ENCODE measurements at regions not wholly inside any gene's neighbourhood (a gene's known extent, or its start where the extent isn't known, plus 50 kb on each side); places are given as distances from the start of the nearest gene placed in this dataset.

DNA sequence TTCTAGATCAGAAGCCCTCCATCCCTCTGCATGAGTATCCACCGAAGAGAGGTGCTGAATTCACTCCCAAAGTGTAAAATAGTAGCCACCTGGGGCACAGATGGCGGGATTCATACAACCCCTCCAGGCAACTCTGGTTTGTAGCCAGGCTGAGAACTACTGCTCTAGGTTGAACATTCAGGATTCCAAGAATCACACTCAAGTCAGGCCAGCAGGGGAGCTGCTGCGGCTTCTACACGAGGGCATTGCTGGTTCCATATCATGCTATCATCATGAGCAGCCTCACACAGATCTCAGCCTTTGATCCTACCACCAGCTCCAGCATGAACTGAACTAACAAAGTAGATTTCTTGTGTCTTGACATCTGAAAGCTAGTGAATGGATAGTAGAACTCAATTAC, 367.9 kb downstream of the DIRAS2 start:
- no peak overlapping the region for H3K4me3 Mint-ChIP-seq
- CTCF ChIA-PET = no interaction called here
- DNase-seq (no peak), ATAC-seq (ENCODE audit: poor library complexity) (no peak)
- H3K9me3 Mint-ChIP-seq = no peaks in the 10 kb centered on the region
- Histone ChIP-seq H3K4me3 (ENCODE audit: low read length) (no peak overlapping the region), H3K4me1 (ENCODE audit: insufficient read depth, low read length) (no peaks in the 10 kb centered on the region), H3K27me3 (ENCODE audit: control insufficient read depth in 1 of 2, insufficient read depth in 2 of 2, low read length in 2 of 2) (peaks cover 4 to 18% of the 10 kb centered on the region in 2 experiments), H3K27ac (ENCODE audit: low read depth in 1 of 2, low read length in 2 of 2) (no peak overlapping the region), H3K9me3 (ENCODE audit: control insufficient read depth in 1 of 2, insufficient read depth in 1 of 2, low read length in 2 of 2) (peaks cover 0 to 3% of the 10 kb centered on the region in 2 experiments), H3K36me3 (ENCODE audit: insufficient read depth, low read length) (no peaks in the 10 kb centered on the region)
- H3K27me3 Mint-ChIP-seq = peaks cover 64% of the 10 kb centered on the region
- no peaks in the 10 kb centered on the region for H3K4me1 Mint-ChIP-seq (ENCODE audit: low read depth)
- no peaks in the 10 kb centered on the region for H3K36me3 Mint-ChIP-seq (ENCODE audit: low read depth)
- intact Hi-C loops (cut with DNase I, micrococcal nuclease) = no loop called here
- POLR2A ChIA-PET = no interaction called here
- TF ChIP-seq, protein P1, sequence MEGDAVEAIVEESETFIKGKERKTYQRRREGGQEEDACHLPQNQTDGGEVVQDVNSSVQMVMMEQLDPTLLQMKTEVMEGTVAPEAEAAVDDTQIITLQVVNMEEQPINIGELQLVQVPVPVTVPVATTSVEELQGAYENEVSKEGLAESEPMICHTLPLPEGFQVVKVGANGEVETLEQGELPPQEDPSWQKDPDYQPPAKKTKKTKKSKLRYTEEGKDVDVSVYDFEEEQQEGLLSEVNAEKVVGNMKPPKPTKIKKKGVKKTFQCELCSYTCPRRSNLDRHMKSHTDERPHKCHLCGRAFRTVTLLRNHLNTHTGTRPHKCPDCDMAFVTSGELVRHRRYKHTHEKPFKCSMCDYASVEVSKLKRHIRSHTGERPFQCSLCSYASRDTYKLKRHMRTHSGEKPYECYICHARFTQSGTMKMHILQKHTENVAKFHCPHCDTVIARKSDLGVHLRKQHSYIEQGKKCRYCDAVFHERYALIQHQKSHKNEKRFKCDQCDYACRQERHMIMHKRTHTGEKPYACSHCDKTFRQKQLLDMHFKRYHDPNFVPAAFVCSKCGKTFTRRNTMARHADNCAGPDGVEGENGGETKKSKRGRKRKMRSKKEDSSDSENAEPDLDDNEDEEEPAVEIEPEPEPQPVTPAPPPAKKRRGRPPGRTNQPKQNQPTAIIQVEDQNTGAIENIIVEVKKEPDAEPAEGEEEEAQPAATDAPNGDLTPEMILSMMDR (IDR thresholded peaks at IDR 0.05) = no peak
- no peak overlapping the region for H3K27ac Mint-ChIP-seq

DNA sequence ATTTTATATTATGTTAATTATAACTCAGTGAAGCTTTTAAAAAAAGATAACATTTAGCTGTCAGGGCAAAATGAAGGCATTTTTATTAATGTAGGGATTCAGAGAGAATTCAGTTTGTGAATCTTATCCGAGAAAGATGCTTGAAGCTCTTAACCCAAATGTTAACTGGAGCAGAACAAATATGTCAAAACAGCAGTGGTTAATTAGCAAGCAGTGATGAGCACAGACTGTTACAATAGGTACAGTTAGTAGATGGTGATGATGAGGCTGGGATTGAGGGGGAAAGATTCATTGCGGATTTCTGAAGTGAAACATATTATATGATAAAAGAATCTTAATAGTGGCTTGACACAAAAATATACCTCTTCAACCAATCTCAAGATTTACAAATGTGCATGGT, 356.7 kb downstream of the DIRAS2 start:
- H3K9me3 Mint-ChIP-seq = no peaks in the 10 kb centered on the region
- no peak overlapping the region for H3K27ac Mint-ChIP-seq
- H3K4me3 ChIP-seq (ENCODE audit: low read length) = no peak overlapping the region
- ChIA-PET CTCF (no interaction called here), POLR2A (no interaction called here)
- H3K4me1 Mint-ChIP-seq (ENCODE audit: low read depth) = no peaks in the 10 kb centered on the region
- H3K27ac ChIP-seq (ENCODE audit: low read depth in 1 of 2, low read length in 2 of 2) = no peak overlapping the region
- H3K4me1 ChIP-seq (ENCODE audit: insufficient read depth, low read length) = no peaks in the 10 kb centered on the region
- ATAC-seq (ENCODE audit: poor library complexity) (no peak), DNase-seq (no peak)
- H3K36me3 ChIP-seq (ENCODE audit: insufficient read depth, low read length) = no peaks in the 10 kb centered on the region
- H3K27me3 Mint-ChIP-seq = peaks cover 7% of the 10 kb centered on the region
- H3K27me3 ChIP-seq (ENCODE audit: control insufficient read depth in 1 of 2, insufficient read depth in 2 of 2, low read length in 2 of 2) = no peaks in the 10 kb centered on the region
- H3K9me3 ChIP-seq (ENCODE audit: control insufficient read depth in 1 of 2, insufficient read depth in 1 of 2, low read length in 2 of 2) = no peaks in the 10 kb centered on the region
- no peak overlapping the region for H3K4me3 Mint-ChIP-seq
- H3K36me3 Mint-ChIP-seq (ENCODE audit: low read depth) = no peaks in the 10 kb centered on the region
- intact Hi-C loops (cut with DNase I, micrococcal nuclease) = no loop called here
- TF ChIP-seq, protein P1 (IDR thresholded peaks at IDR 0.05) = no peak

DNA sequence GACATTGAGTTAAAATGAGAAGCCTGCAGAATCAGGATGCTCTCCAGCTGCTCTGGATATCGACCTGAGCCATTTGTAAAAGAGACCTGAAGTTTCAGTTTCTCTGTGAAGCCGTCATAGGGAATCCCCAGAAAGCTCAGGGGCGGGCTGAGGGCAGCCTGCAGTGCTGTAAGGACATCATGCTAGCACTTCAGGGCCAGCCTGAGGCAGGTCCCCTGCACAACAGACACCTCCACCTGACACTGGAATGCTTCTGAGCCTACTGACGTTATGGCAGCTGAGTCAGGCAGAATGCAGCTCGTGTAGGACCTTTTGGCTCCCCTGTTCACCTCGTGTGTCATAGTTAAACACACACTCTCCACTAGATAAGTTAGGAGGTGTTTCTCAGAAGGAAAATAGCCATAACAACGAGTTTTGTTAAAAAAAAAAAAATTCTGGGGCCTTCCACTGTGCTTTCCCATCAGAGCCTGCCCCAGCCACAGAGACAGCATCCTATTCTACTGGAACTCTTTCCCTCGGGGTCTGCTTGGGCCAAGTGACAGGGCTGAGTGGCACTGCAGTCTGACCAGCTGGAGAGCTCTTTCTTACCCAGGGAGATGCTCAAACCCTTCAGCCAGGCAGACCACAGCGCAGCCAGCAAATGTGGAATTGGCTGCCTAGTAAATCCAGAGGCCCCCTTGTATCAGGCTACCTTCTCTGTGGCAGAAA, 354.9 kb downstream of the DIRAS2 start:
- intact Hi-C loops (cut with DNase I, micrococcal nuclease) = no loop called here
- DNase-seq (peak in 2 of 14 experiments; percentile 10 to 17), ATAC-seq (ENCODE audit: poor library complexity) (no peak)
- H3K4me1 Mint-ChIP-seq (ENCODE audit: low read depth) = no peaks in the 10 kb centered on the region
- no peaks in the 10 kb centered on the region for H3K4me1 ChIP-seq (ENCODE audit: insufficient read depth, low read length)
- H3K4me3 ChIP-seq (ENCODE audit: low read length) = no peak overlapping the region
- POLR2A ChIA-PET = no interaction called here
- H3K9me3 Mint-ChIP-seq = no peaks in the 10 kb centered on the region
- no peak overlapping the region for H3K27ac Mint-ChIP-seq
- no peaks in the 10 kb centered on the region for H3K36me3 Mint-ChIP-seq (ENCODE audit: low read depth)
- H3K4me3 Mint-ChIP-seq = no peak overlapping the region
- H3K9me3 ChIP-seq (ENCODE audit: control insufficient read depth in 1 of 2, insufficient read depth in 1 of 2, low read length in 2 of 2) = no peaks in the 10 kb centered on the region
- H3K27ac ChIP-seq (ENCODE audit: low read depth in 1 of 2, low read length in 2 of 2) = no peak overlapping the region
- peaks cover 10% of the 10 kb centered on the region for H3K27me3 Mint-ChIP-seq
- TF ChIP-seq, protein P1 (IDR thresholded peaks at IDR 0.05) = no peak
- H3K27me3 ChIP-seq (ENCODE audit: control insufficient read depth in 1 of 2, insufficient read depth in 2 of 2, low read length in 2 of 2) = no peaks in the 10 kb centered on the region
- no peaks in the 10 kb centered on the region for H3K36me3 ChIP-seq (ENCODE audit: insufficient read depth, low read length)
- CTCF ChIA-PET = no interaction called here

All from CD4-positive, alpha-beta T cell (primary cell).